ENCODE measurements at regions not wholly inside any gene's neighbourhood (a gene's known extent, or its start where the extent isn't known, plus 50 kb on each side); places are given as distances from the start of the nearest gene placed in this dataset.
A peak's percentile ranks its signal among the peaks of the same experiment; 100 is the strongest.

DNA sequence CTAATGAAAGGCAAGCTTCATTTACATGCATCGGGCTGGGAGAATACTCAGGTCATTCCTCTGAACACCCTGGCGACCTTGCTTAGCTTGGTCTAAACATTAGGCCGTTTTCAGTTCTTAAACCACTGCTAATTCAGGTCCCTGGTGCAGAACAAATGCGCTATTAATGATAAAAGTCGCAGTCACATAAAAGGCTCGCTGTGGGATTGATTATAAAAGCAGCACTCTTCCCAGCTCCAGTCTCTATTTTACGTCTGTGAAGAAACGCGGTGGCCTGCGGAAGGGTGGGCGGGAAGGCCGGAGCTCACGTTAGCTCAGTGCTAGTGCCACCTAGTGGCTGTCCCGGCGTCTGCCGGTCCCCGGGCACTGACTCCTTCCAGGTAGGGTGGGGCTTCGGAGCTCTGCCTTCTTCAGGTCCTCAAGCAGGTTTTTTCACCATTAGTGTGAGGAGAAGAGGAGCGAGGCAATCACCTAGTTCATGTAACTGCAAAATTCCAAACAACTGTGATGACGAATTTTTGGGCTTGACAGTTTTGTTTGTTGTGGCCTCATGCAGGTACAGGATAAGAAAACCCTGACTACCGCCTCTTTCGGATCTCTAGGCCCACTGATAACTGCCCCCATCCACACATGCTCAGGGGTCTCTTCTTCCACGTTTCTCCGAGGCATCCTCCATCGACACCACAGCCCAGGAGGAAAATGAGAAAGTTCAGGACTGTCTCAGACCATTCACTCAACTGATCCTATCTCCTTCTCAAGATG is 66.5 kb upstream of the CLMP start:
- TF ChIP-seq, protein P1, sequence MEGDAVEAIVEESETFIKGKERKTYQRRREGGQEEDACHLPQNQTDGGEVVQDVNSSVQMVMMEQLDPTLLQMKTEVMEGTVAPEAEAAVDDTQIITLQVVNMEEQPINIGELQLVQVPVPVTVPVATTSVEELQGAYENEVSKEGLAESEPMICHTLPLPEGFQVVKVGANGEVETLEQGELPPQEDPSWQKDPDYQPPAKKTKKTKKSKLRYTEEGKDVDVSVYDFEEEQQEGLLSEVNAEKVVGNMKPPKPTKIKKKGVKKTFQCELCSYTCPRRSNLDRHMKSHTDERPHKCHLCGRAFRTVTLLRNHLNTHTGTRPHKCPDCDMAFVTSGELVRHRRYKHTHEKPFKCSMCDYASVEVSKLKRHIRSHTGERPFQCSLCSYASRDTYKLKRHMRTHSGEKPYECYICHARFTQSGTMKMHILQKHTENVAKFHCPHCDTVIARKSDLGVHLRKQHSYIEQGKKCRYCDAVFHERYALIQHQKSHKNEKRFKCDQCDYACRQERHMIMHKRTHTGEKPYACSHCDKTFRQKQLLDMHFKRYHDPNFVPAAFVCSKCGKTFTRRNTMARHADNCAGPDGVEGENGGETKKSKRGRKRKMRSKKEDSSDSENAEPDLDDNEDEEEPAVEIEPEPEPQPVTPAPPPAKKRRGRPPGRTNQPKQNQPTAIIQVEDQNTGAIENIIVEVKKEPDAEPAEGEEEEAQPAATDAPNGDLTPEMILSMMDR (IDR thresholded peaks at IDR 0.05): peak; percentile 61 to 97 (median 96)
- TF ChIP-seq POLR2A (IDR thresholded peaks at IDR 0.05): no peak
